ENCODE measurements at regions not wholly inside any gene's neighbourhood (a gene's known extent, or its start where the extent isn't known, plus 50 kb on each side); places are given as distances from the start of the nearest gene placed in this dataset.

DNA sequence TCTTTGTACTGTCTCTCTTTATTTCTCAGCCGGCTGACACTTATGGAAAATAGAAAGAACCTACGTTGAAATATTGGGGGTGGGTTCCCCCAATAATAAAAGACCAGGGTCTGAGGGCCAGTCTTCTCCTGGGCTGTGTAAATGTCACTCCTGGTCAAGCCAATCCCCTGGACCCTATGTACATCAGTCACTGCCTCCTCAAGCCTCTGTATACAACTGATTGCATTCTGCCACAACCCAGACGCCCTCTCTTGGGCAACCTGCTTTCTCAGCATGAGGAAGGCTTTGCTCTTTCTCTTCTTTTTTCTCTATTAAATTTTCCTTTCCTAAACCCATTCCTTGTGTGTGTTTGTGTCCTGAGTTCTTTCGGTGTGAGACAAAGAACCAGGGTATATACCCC, 84.1 kb upstream of the SERBP1 start:
- Histone ChIP-seq H2AFZ (ENCODE audit: low read depth, low read length, poor library complexity, severe bottlenecking) (no peak overlapping the region), H4K20me1 (ENCODE audit: insufficient read depth) (no peaks in the 10 kb centered on the region), H3K9me2 (ENCODE audit: insufficient read depth) (no peaks in the 10 kb centered on the region), H3K4me2 (ENCODE audit: low read length) (no peak overlapping the region), H3K79me2 (ENCODE audit: insufficient read depth, low read length) (no peaks in the 10 kb centered on the region), H3K9ac (ENCODE audit: low read length) (no peak overlapping the region), H3K27ac (ENCODE audit: low read depth, low read length) (no peak overlapping the region), H3K27me3 (ENCODE audit: insufficient read depth, low read length) (no peaks in the 10 kb centered on the region), H3K4me3 (replicated peaks in 1 of 2; ENCODE audit: low read depth in 1 of 2, low read length in 2 of 2) (no peak overlapping the region), H3K36me3 (ENCODE audit: control insufficient read depth in 1 of 2, insufficient read depth in 2 of 2, low read length in 2 of 2) (no peaks in the 10 kb centered on the region), H3K4me1 (ENCODE audit: control insufficient read depth in 1 of 2, insufficient read depth in 2 of 2, low read length in 2 of 2) (no peaks in the 10 kb centered on the region), H3K9me3 (ENCODE audit: control insufficient read depth in 1 of 2, insufficient read depth in 1 of 2, low read depth in 1 of 2, low read length in 2 of 2) (peaks cover 3 to 5% of the 10 kb centered on the region in 2 experiments; a peak in 2 of 4 replicates)
- intact Hi-C loops (cut with micrococcal nuclease) = no loop called here
- no peak for TF ChIP-seq EGR1 (IDR thresholded peaks at IDR 0.05; ENCODE audit: low read depth)
- no peak for TF ChIP-seq POLR2AphosphoS5 (IDR thresholded peaks at IDR 0.05; ENCODE audit: low read depth, low read length)
- TF ChIP-seq CEBPB (IDR thresholded peaks at IDR 0.05; ENCODE audit: low read depth) = no peak
- TF ChIP-seq EZH2 (IDR thresholded peaks at IDR 0.05) = no peak
- TF ChIP-seq RAD21 (IDR thresholded peaks at IDR 0.05; ENCODE audit: low read depth) = no peak
- no peak for TF ChIP-seq CBX3 (IDR thresholded peaks at IDR 0.05; ENCODE audit: low read depth)
- TF ChIP-seq, protein P1, sequence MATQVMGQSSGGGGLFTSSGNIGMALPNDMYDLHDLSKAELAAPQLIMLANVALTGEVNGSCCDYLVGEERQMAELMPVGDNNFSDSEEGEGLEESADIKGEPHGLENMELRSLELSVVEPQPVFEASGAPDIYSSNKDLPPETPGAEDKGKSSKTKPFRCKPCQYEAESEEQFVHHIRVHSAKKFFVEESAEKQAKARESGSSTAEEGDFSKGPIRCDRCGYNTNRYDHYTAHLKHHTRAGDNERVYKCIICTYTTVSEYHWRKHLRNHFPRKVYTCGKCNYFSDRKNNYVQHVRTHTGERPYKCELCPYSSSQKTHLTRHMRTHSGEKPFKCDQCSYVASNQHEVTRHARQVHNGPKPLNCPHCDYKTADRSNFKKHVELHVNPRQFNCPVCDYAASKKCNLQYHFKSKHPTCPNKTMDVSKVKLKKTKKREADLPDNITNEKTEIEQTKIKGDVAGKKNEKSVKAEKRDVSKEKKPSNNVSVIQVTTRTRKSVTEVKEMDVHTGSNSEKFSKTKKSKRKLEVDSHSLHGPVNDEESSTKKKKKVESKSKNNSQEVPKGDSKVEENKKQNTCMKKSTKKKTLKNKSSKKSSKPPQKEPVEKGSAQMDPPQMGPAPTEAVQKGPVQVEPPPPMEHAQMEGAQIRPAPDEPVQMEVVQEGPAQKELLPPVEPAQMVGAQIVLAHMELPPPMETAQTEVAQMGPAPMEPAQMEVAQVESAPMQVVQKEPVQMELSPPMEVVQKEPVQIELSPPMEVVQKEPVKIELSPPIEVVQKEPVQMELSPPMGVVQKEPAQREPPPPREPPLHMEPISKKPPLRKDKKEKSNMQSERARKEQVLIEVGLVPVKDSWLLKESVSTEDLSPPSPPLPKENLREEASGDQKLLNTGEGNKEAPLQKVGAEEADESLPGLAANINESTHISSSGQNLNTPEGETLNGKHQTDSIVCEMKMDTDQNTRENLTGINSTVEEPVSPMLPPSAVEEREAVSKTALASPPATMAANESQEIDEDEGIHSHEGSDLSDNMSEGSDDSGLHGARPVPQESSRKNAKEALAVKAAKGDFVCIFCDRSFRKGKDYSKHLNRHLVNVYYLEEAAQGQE (IDR thresholded peaks at IDR 0.05; ENCODE audit: low read depth) = no peak
- TF ChIP-seq ZNF274 (IDR thresholded peaks at IDR 0.05; ENCODE audit: low read depth, low read length) = no peak
- no peak for TF ChIP-seq TCF7L2 (IDR thresholded peaks at IDR 0.05; ENCODE audit: borderline replicate concordance, extremely low read depth, insufficient read depth, insufficient read length)
- no peak for TF ChIP-seq YY1 (IDR thresholded peaks at IDR 0.05; ENCODE audit: extremely low read depth, insufficient replicate concordance, low read depth, low read length)
- POLR2A ChIA-PET = no interaction called here
- DNase-seq (ENCODE audit: low read depth, low spot score) = no peak
- RAD21 ChIA-PET (ENCODE audit: low non-redundant PET in 1 of 2, low total read pairs in 2 of 2, uncharacterized antibody in 2 of 2, unreplicated experiment in 2 of 2) = no interaction called here
- CTCF ChIA-PET = no interaction called here
- BruUV-seq (replicated peaks) = no TSS peak
- ATAC-seq = no peak
